Stimulated activated CD4-positive, alpha-beta T cell treated with anti-CD3 and anti-CD28 coated beads, Interleukin-1b, Interleukin-23, amount 100 ng/mL, for 4 hours (primary cell): ENCODE measurements at regions not wholly inside any gene's neighbourhood (a gene's known extent, or its start where the extent isn't known, plus 50 kb on each side); places are given as distances from the start of the nearest gene placed in this dataset.

ENCODE experiments used
- DNase-seq, 2 donors: peaks; one replicate each; pipeline ENCODE4 v3.0.0-alpha.2; 2020; ENCODE audit warnings: low read depth in 2 of 2

DNA sequence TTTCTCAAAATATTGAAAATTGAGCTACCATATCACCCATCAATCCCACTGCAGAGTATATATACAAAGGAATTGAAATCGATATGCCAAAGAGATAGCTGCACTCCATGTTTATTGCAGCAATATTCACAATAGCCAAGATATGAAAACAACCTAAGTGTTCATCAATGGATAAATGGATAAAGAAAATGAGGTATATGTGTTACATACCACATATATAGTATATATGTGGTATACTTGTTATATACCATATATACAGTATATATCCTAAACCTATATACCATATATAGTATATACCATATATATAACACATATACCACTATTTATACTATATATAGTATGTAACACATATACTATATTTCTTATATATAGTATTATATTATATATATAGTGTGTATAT is 313.3 kb downstream of the ZNF608 start:
- DNase-seq = no peak

DNA sequence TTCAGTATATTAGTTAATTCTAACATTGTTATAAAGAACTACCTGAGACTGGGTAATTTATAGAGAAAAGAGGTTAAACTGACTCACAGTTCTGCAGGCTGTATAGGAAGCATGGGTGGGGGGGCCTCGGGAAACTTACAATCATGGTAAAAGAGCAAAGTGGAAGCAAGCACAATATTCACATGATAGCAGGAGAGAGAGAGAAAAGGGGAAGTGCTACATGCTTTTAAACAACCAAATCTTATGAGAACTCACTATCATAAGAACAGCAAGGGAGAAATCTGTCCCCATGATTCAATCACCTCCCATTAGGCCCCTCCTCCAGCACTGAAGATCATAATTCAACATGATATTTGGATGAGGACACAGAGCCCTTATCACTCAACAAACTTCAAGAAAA is 324.9 kb downstream of the ZNF608 start:
- DNase-seq = no peak

DNA sequence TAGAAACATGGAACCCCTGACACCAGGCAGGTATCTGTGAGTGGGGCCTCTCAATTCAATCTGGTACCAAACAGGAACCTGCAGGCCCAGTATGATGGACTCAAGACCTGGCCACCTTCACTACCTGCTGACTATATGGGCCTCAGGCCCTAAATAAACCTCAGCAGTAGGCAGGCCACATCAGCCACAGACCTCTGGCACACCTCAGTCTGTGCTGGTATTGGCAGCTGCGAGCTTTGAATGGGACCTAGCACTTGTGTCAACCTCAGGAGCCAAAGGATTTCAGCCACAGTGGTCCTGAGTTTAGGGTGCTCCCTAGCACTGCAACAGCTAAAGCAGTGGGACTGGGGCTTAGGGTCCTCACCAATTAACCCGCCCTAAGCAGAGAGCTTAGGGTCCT is 325.5 kb downstream of the ZNF608 start:
- no peak for DNase-seq

DNA sequence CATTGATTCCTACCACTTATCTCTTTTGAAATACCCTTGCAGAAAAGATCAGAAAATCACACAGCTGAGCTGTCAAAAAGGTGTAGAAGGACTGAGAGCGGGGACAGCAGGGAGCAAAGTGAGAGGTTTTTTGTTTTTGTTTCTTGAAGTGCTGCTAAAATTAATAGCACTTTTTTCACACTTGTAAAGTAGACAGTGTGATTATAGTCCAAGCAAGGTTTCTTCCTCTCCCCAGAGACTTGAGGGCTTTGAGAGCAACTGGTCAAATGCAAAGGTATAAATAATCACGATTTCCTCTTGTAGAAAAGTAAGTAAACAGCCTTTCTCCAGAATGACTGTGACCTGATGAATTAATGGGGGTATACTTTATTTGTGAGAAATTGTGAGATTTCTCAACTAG is 326.9 kb downstream of the ZNF608 start:
- no peak for DNase-seq

DNA sequence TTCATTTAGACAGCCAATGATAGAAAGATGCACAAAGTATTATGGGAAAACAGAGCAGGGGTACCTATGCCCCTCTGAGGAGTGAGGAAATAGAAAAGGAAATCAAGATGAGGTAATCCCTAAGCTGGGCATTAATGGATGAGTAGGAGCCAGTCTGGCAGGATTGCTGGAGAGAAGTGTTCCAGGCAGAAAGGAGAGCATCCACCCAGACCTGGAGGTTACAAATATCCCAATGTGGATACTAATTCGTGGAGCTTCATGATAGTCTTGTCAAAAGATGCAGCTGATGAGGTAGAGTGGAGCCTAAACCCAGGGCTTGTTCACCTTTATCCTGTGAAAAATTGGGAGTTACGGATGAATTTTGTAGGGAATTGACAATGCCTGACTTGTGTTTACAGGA is 328.0 kb downstream of the ZNF608 start:
- DNase-seq = no peak

DNA sequence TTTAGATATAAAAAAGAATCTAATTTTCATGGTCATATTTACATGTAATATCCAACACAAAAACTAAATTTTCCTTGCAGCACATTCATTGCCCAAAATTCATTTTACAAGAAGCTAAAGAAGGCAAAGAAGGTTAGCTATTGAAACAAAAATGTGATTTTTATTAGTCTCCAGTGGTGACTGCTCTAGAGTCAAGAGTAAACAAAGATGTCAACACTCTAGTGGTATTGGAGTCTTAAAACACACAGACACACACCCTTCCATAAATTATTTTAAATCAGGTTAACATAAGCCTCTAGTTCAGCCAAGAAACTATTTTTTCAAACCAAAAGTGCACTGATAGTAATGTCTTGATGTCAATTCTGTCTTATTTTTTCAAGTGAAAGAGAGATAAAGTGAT is 329.2 kb downstream of the ZNF608 start:
- DNase-seq = no peak

DNA sequence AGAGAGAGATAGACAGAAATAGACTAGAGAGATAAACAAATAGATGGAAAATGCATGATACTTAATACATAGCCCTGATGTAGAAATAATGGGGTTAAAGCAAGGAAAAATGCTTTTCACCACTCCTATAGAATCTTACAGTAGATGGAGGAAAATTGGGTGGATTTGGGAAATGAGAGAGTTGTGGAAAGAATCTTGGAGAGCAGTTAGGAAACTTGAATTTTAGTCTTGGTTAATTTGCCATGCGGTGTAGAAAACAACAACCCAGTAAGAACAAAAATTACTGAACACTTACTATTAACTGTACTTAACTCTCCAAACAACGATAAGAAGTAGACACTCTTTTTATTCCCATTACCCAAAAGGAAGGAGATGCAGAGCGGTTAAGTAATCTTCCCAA is 329.8 kb downstream of the ZNF608 start:
- DNase-seq = no peak

DNA sequence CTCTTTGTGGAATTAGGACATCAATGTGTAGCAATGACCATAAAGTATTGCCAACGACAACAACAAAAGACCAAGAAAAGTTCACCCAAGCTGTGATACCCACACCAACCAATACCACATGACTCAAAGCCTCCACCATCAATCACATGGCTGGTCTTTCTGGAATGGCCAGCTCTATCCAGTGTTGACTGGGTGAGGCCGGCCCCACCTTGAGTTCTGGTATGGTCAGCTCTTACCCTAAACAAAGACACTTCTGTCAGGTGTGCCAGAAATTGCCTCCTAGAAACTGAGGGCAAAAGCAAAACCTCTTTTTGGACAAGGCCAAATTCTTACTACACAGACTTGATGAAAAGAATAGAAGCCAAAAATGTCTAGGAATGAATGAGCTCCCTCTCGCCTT is 331.5 kb downstream of the ZNF608 start:
- no peak for DNase-seq

DNA sequence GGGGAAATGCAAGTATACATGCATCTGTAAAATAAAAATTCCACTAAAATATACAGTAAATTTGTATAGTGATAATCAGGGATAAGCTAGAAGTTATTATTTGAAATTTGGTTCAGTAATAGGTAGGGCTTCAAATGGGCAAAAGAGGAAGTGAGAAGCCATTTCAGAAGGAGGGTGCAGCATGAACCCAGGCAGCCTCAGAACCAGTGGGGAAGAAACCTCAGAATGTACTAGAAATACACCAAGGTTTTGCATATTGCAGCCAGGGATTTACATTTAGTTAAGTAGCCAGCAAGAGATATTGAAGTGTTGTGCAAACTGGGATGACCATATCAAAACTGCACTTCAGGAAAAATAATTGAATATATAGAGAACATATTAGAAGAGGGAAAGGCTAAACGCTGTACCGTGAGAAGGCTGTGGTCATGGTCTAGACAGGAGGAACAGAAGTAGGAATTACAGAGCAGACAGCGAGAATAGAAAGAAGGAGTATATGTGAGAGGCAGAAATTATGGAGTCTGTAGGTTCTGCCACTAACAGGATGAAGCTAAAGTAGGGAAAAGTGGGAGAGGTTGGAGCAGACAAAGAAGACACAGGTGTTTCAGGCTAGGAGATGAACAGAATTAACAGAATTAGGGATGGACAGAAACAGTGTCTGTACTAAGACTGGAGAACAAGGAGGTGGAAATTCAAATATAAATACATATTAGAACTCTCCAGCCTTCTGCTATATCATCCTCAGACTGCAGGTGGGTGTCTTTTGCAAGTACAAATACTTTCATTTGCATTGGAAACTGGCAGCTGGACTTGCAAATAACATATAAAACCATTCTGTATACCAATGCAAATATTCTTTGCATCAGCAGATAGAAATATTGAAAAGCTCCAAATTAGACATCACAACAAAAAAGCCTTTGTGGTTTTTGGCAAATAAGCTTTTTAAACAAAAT is 335.6 kb downstream of the ZNF608 start:
- no peak for DNase-seq

DNA sequence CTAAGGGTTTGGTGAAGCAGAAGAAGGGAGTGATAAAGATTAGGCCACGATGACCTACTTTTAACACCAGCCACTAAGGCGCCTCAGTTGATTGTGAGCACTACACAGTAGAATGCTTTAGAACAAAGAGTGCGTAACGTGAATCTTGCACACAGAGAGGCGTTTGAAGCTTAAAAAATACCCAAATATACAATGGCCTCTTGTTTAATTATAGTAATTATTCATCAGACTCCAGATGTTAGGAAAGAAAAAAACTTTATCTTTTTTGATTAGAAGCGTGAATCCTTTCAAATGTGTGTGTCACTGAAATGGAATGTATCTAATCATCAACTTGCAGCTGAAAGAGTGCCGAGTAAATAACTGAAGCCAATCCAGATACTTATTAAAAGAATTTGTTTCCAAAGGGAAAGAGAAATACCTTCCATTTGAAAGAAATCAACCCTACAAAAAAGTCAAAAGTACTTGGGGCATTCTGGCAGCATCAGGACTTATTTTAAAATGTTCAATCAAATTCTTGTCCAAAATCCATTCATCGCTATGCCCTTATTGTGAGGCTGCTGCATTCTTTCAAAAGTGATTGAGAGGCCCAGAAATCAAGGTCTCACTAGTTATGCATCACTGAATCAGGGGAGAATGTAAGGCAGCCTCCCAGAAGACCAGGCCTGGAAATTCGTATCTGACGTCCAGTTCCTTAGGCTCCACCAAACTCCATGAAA is 337.5 kb downstream of the ZNF608 start:
- DNase-seq = no peak

DNA sequence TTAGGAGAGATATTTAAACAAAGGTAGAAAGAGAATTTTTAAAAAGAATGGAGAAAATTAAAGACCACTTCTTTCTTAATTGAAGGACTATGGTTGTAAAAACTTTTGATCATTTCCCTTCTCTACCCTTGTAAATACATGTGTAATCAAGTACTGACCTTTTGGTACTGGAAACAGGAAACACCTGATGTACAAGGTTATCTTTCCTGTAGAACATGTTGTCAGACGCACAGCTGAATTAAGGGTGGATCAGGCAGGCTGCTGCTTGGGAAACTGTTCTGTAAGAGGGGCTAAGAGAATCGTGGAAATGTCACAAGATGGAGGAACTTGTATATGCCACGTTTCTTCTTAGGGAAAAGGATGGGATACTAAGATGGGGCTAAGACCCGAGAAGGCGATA is 341.6 kb downstream of the ZNF608 start:
- no peak for DNase-seq

DNA sequence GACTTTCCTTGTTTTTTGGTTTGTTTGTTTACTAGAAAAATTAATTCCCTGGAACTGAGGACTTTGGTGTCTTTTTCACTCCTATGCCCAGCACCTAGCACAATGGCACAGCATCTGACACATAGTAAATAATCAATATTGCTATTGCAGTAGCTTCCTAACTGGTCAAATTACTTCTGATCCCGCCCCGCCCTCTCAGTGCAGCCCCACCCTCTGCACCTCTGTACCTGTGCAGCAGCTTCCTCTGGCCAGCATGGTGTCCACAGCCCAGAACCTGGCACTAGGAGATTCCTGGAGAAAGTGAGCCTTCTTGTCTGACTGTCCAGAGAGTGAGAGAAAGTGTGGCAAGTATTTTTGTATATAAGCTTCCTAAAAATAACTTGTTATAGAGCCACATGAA is 343.2 kb downstream of the ZNF608 start:
- DNase-seq = no peak

DNA sequence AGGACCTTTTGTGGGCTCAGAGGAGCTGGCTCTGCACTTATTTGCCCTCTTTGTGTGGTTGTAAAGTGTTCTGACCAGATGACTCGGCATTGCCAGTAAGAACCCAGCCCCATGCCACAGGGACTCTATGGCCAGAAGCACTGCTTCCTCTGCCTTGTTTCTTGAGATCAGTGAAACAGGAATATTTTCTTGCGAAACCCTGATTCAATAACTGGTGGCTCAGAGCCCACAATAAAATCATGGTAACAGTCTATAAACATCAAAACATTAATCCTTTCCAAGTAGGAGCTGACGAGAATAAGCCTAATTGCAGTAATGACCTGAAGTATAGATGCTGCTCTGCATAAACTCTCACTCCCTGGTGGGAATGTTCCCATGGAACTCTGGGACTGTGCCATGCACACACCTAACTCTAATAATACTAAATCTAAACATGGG is 344.3 kb downstream of the ZNF608 start:
- DNase-seq = no peak

DNA sequence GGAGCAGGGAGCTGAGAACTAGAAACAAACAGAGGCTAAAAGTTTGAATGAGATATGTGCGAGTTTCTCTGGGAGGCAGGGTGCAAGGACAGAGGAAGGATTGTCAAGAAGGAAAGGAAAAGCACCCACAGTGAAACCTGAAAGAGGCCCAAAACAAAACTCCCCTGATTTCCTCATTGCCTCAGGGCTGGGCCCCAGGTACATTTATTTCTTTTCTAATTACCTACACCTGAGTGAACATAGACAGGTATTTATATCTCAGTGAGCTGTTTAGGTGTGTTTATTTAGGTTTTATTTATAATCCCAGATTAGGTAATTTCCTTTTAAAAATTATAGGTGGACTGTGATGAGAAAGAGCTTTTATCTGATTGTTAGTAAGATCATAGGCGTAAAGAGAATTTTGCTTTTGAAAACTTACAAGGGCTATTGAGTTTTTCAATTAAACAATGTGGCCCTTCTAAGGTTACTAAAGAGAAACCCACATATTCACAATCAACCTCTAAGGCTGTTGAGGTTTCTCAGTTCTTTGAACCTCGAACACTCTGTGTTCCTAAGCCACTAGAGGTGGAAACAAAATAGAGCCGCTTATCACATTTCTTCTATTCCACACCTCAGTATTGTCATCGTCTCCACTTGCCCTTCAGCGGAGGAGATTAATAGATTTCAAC is 344.8 kb downstream of the ZNF608 start:
- DNase-seq = no peak

DNA sequence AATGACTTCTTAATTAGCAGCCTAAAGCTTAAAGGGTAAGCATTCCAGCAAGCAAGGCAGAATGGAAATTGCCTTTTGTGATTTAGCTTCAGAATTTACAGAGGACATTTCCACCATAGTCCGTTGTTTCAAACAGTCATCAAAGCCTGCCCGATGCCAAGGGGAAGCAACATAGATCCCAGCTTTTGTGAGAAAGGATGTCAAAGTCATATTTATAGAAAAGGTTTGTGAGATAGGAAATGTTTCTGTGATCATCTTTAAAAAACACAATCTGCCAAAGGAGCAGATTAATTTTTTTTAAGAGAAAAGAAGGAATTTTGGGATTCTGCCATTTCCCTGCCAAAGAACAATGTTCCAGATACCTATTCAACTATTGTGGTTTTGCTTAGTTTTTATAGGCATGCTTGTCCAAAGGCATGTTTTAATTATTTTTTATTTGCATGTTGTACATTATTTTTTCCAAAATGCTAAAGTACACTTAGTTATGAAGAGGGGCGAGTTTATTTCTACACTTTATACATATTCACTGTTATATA is 346.9 kb downstream of the ZNF608 start:
- DNase-seq = no peak

DNA sequence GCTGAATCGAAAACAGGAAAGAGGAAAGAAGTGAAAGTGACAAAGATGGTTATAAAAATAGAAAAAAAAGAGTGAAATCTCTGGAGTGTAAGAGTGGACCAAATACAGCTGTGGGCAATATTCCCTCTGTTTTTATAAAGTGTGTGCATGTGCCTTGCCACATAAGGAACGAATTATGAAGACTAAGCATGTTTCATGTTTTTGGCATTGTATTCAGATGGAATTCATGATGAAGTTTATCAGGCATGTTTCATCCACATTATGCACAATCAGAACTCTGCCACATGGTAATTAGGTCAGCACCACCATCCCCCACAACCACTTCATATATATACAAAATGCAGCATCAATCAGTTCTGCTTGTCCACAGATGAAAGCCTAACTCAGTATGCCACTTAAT is 348.0 kb downstream of the ZNF608 start:
- no peak for DNase-seq

DNA sequence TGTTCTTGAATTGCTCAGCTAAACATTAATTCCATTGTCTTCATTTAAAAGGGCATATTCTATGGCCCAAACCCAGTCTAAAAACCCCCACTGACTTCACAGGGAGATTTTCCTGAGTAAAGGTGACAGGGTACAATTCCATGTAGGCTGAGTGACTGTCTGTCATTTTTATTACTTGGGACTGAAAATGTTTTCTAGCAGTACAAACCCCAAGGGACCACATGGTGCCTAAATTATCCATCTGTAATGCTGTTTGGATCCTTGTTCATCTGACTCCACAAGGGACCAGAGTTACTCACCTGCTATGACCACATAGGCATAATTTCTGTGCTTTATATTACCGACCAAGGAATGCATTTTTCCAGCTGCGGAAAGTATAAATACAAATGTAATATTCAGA is 349.1 kb downstream of the ZNF608 start:
- no peak for DNase-seq

DNA sequence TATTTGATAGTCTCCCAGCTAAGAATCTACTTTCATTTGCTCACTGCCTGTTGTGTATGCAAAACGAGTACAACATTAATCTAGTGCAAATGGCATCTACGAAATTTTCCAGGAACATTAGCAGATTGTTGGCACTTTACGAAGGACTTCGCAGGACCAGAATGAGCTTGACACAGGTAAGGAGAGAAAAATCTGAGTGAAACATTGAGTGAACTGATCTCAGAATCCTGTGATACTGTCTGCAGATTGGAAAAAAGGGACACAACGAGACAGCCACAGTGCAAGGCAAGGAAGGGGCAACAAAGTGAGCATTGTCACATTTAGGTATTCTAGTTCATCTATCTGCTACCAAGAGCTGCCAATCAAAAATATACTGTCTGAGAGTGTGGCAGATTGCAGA is 350.5 kb downstream of the ZNF608 start:
- DNase-seq = no peak

DNA sequence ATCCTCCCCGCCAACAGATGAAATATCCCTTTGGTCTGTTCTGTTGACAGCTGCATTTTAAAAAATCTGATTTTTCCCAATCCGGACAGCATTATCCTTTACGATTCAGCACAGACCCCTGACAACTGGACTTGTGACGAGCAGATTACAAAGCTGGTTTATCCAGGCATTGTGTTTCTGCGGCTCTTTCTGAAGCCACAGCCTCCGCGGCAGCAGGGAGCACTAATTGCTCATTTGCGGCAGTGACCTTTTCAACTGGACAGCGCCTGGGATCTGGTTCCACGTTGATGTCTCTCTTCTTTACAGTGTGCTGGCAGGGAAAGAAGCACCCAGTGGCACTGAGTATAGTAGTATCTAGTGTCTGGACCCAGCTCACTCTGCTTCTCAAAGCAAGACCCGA is 351.2 kb downstream of the ZNF608 start:
- no peak for DNase-seq

DNA sequence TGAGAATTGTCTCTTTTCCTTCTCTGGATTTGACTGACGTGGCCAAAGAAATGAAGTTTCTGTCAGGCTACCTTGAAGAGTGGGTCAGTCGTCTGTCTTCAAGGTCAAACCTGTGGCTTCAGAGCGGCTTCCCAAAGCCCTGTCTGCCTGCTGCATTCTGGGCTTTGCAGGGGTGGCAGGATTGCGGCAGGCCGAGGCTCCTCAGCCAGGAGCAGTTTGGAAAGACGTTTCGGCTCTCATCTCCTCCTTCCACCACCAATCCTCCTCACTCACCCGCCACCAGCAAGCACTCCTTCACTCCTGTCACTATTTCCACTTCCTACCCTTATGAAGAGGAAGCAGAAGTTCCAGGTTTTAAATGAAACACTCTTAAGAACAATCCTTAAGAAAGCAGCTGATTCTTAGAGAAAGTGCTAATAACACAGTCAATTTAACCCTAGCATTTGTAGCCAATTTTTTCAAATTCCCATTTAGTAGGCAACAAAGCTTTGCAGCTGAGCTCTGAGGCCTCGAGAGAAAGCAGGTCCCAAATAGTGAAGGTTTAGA is 351.7 kb downstream of the ZNF608 start:
- DNase-seq = no peak

DNA sequence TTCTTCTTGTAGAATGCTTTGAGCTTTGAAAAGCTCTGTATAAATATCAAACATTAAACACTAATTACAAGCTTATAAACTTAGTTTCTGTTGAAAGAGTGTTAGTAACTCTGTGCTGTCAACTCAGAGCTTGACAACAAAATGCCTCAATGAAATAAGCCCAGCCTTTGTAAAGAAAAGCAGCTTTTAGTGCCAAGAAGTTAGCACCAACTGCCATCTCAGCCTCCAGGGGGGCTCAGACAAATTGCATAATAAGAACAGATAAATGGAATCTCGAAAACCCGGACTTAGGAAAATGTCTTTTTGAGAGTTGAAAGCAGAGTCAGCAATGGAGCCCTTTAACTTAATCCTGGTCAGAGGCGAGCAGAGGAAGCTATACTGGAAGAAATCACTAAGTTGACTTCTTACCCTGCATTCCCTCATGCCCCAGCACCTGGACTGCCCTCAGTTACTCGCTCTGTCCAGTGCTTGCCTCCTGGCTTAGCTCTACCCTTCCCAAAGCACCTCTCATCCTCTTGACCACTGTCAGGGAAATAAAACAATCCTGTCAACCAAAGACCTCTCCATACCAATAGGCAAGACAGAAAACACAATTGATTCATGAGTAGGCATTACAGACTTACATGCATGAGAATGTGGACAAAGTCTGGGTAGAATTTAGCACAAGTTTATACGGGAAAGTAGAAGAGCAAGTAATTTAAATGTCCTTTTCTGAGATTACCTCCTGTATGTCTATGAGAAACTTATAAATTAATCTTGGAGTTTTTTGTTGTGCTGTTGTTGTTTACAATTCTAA is 352.7 kb downstream of the ZNF608 start:
- no peak for DNase-seq
